Tibial nerve (tissue), 3 donors: ENCODE measurements at regions not wholly inside any gene's neighbourhood (a gene's known extent, or its start where the extent isn't known, plus 50 kb on each side); places are given as distances from the start of the nearest gene placed in this dataset.

Source experiments
- POLR2A ChIP-seq, 2 donors: fragments of 450-650 bp; IDR thresholded peaks; one replicate each; pipeline ENCODE4 v1.6.1; 2017; ENCODE audit warnings: antibody characterized with exemption in 2 of 2, mild to moderate bottlenecking in 2 of 2, moderate library complexity in 2 of 2
- TF ChIP-seq, protein P1 (sequence below), 5 experiments: fragments of 200-600 bp in 3 of 5; fragments of 450-650 bp in 2 of 5; sonication (generic) in 3 of 5; IDR thresholded peaks; one replicate each; pipeline ENCODE4 v1.5.1; 2016 to 2019; ENCODE audit warnings: antibody characterized with exemption in 5 of 5, mild to moderate bottlenecking in 3 of 5, moderate library complexity in 2 of 5

DNA sequence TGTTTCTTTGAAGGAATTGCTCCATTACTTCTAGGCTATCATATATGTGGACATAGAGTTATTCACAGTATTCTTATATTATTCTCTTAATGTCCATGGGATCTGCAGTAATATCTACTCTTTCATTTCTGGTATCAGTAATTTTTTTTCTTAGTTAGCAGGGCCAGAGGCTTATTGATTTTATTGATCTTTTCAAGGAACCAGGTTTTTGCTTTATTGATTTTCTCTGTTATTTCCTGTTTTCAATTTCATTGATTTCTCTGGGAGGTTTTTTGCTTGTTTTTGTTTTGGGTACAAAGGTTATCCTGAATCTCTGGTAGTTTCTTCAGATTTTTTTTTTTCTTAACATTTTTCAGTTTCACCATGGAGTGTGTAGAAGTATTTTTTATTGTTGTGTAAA, 60.1 kb upstream of the AP4E1 start:
- TF ChIP-seq, protein P1, sequence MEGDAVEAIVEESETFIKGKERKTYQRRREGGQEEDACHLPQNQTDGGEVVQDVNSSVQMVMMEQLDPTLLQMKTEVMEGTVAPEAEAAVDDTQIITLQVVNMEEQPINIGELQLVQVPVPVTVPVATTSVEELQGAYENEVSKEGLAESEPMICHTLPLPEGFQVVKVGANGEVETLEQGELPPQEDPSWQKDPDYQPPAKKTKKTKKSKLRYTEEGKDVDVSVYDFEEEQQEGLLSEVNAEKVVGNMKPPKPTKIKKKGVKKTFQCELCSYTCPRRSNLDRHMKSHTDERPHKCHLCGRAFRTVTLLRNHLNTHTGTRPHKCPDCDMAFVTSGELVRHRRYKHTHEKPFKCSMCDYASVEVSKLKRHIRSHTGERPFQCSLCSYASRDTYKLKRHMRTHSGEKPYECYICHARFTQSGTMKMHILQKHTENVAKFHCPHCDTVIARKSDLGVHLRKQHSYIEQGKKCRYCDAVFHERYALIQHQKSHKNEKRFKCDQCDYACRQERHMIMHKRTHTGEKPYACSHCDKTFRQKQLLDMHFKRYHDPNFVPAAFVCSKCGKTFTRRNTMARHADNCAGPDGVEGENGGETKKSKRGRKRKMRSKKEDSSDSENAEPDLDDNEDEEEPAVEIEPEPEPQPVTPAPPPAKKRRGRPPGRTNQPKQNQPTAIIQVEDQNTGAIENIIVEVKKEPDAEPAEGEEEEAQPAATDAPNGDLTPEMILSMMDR (IDR thresholded peaks at IDR 0.05): no peak
- no peak for TF ChIP-seq POLR2A (IDR thresholded peaks at IDR 0.05)
